Adrenal gland (tissue), 5 donors: ENCODE measurements at regions not wholly inside any gene's neighbourhood (a gene's known extent, or its start where the extent isn't known, plus 50 kb on each side); places are given as distances from the start of the nearest gene placed in this dataset.

Experiments used
- CTCF ChIP-seq, 6 experiments: fragments of 450-650 bp in 4 of 6; fragments of 200-600 bp in 2 of 6; sonication (generic) in 1 of 6; IDR thresholded peaks; 1 replicate in 5 of 6; 2 replicates in 1 of 6; pipeline versions ENCODE4 v1.5.1 to v1.8.0; 2016 to 2021; ENCODE audit warnings: antibody characterized with exemption in 6 of 6, mild to moderate bottlenecking in 2 of 6, moderate library complexity in 1 of 6
- POLR2A ChIP-seq, 2 donors: fragments of 450-650 bp; IDR thresholded peaks; one replicate each; pipeline ENCODE4 v1.6.1; 2017; ENCODE audit warnings: antibody characterized with exemption in 2 of 2, mild to moderate bottlenecking in 2 of 2, moderate library complexity in 1 of 2
- donor health status: DM: no; HTN: no; CAD: no.

DNA sequence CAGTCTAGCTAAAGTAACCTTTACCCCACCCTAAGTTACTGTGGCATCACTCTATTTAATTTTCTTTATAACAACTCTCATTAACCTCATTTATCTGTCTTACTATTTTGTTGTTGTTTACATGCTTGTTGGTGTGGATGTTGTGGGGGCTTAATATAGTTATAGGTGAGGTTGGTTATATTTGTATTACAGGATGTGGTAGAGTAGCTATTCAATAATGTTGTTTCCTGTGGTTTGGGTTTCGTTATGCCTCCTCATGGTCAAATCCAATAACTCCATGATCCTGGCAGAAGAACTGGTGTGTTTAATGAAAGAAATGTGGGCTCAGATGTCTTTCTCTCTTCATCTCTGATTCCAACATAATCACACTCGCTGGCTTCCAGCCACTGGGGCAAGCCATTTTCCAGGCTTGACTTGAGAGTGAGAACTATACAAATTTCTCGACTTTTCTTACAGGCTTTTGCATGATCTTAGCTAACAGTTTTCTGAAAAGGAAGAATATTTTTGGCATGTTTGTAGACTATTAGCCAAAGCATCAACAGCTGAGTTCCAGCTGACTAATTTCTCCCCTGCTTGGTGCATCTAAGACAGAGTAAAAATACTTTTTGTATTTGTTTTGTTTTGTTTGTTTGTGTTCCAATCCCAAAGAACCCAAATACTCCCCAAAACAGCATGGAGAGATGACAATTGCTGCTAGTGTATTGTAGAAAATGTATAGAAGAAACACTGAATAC, 303.7 kb upstream of the PAPPA start:
- TF ChIP-seq CTCF (IDR thresholded peaks at IDR 0.05) = no peak
- TF ChIP-seq POLR2A (IDR thresholded peaks at IDR 0.05) = no peak
